ENCODE measurements at regions not wholly inside any gene's neighbourhood (a gene's known extent, or its start where the extent isn't known, plus 50 kb on each side); places are given as distances from the start of the nearest gene placed in this dataset.

- DNase-seq (ENCODE audit: low spot score) (no peak), ATAC-seq (ENCODE audit: low read depth) (no peak)
- TF ChIP-seq, protein P1, sequence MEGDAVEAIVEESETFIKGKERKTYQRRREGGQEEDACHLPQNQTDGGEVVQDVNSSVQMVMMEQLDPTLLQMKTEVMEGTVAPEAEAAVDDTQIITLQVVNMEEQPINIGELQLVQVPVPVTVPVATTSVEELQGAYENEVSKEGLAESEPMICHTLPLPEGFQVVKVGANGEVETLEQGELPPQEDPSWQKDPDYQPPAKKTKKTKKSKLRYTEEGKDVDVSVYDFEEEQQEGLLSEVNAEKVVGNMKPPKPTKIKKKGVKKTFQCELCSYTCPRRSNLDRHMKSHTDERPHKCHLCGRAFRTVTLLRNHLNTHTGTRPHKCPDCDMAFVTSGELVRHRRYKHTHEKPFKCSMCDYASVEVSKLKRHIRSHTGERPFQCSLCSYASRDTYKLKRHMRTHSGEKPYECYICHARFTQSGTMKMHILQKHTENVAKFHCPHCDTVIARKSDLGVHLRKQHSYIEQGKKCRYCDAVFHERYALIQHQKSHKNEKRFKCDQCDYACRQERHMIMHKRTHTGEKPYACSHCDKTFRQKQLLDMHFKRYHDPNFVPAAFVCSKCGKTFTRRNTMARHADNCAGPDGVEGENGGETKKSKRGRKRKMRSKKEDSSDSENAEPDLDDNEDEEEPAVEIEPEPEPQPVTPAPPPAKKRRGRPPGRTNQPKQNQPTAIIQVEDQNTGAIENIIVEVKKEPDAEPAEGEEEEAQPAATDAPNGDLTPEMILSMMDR (IDR thresholded peaks at IDR 0.05; ENCODE audit: poor library complexity, severe bottlenecking): no peak
- H3K27ac ChIP-seq (ENCODE audit: poor library complexity, severe bottlenecking): no peak overlapping the region
- no peaks in the 10 kb centered on the region for H3K9me3 ChIP-seq (ENCODE audit: severe bottlenecking)
- no peaks in the 10 kb centered on the region for H3K27me3 ChIP-seq (ENCODE audit: insufficient read depth, poor library complexity, severe bottlenecking)
- H3K4me1 ChIP-seq (ENCODE audit: insufficient read depth, poor library complexity, severe bottlenecking): no peaks in the 10 kb centered on the region
- no peaks in the 10 kb centered on the region for H3K36me3 ChIP-seq (ENCODE audit: low read depth)
- H3K4me3 ChIP-seq (ENCODE audit: severe bottlenecking): no peak overlapping the region
Measured at GRCh38 chrX:7582191-7582590, 260.8 kb upstream of the VCX start.

- TF ChIP-seq, protein P1 (IDR thresholded peaks at IDR 0.05; ENCODE audit: poor library complexity, severe bottlenecking): no peak
- Histone ChIP-seq H3K9me3 (ENCODE audit: severe bottlenecking) (no peaks in the 10 kb centered on the region), H3K4me3 (ENCODE audit: severe bottlenecking) (no peak overlapping the region), H3K4me1 (ENCODE audit: insufficient read depth, poor library complexity, severe bottlenecking) (no peaks in the 10 kb centered on the region), H3K36me3 (ENCODE audit: low read depth) (no peaks in the 10 kb centered on the region), H3K27me3 (ENCODE audit: insufficient read depth, poor library complexity, severe bottlenecking) (no peaks in the 10 kb centered on the region), H3K27ac (ENCODE audit: poor library complexity, severe bottlenecking) (no peak overlapping the region)
- DNase-seq (ENCODE audit: low spot score): no peak
- ATAC-seq (ENCODE audit: low read depth): no peak
Measured at GRCh38 chrX:7580127-7580526, 262.8 kb upstream of the VCX start.

- H3K9me3 ChIP-seq (ENCODE audit: severe bottlenecking): no peaks in the 10 kb centered on the region
- TF ChIP-seq, protein P1 (IDR thresholded peaks at IDR 0.05; ENCODE audit: poor library complexity, severe bottlenecking): no peak
- H3K27ac ChIP-seq (ENCODE audit: poor library complexity, severe bottlenecking): no peak overlapping the region
- DNase-seq (ENCODE audit: low spot score): no peak
- H3K4me3 ChIP-seq (ENCODE audit: severe bottlenecking): no peak overlapping the region
- H3K27me3 ChIP-seq (ENCODE audit: insufficient read depth, poor library complexity, severe bottlenecking): no peaks in the 10 kb centered on the region
- no peaks in the 10 kb centered on the region for H3K36me3 ChIP-seq (ENCODE audit: low read depth)
- peak; percentile 61; the same call in 2 of the 3 replicates for ATAC-seq (ENCODE audit: low read depth)
- no peaks in the 10 kb centered on the region for H3K4me1 ChIP-seq (ENCODE audit: insufficient read depth, poor library complexity, severe bottlenecking)
Measured at GRCh38 chrX:7574325-7574724, 268.6 kb upstream of the VCX start.

GRCh38 chrX:7570432-7571029, 272.4 kb upstream of the VCX start:
- Histone ChIP-seq H3K27me3 (ENCODE audit: insufficient read depth, poor library complexity, severe bottlenecking) (no peaks in the 10 kb centered on the region), H3K4me3 (ENCODE audit: severe bottlenecking) (no peak overlapping the region), H3K27ac (ENCODE audit: poor library complexity, severe bottlenecking) (no peak overlapping the region), H3K9me3 (ENCODE audit: severe bottlenecking) (no peaks in the 10 kb centered on the region), H3K36me3 (ENCODE audit: low read depth) (no peaks in the 10 kb centered on the region), H3K4me1 (ENCODE audit: insufficient read depth, poor library complexity, severe bottlenecking) (no peaks in the 10 kb centered on the region)
- TF ChIP-seq, protein P1 (IDR thresholded peaks at IDR 0.05; ENCODE audit: poor library complexity, severe bottlenecking): no peak
- ATAC-seq (ENCODE audit: low read depth) (no peak), DNase-seq (ENCODE audit: low spot score) (no peak)

GRCh38 chrX:7568597-7568996, 274.4 kb upstream of the VCX start:
- DNase-seq (ENCODE audit: low spot score): no peak
- H3K27ac ChIP-seq (ENCODE audit: poor library complexity, severe bottlenecking): no peak overlapping the region
- H3K27me3 ChIP-seq (ENCODE audit: insufficient read depth, poor library complexity, severe bottlenecking): no peaks in the 10 kb centered on the region
- TF ChIP-seq, protein P1 (IDR thresholded peaks at IDR 0.05; ENCODE audit: poor library complexity, severe bottlenecking): no peak
- H3K36me3 ChIP-seq (ENCODE audit: low read depth): no peaks in the 10 kb centered on the region
- H3K9me3 ChIP-seq (ENCODE audit: severe bottlenecking): no peaks in the 10 kb centered on the region
- no peaks in the 10 kb centered on the region for H3K4me1 ChIP-seq (ENCODE audit: insufficient read depth, poor library complexity, severe bottlenecking)
- no peak overlapping the region for H3K4me3 ChIP-seq (ENCODE audit: severe bottlenecking)
- no peak for ATAC-seq (ENCODE audit: low read depth)

All from RWPE2 (cell line).